ENCODE measurements at regions not wholly inside any gene's neighbourhood (a gene's known extent, or its start where the extent isn't known, plus 50 kb on each side); places are given as distances from the start of the nearest gene placed in this dataset.

DNA sequence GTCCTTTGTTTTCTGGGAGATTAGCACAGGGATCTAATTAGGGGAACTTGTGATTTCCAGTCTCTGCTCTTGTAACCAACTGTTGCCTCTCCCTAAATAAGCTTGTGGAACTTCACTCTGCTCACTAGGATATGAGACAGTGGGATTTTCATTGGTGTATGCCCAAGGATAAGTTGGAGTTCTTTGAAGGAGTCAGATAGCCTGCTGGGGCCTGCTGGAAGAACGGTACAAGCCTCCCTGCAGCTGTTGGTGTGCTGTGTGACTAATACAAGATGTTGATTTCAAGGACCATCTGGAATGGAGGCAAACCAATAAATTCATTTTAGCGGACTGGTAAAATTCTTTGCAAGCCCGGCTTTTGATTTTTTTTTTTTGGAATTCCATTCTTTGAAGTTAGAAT lies 167.0 kb downstream of the AASDH start:
- TF ChIP-seq, protein P1, sequence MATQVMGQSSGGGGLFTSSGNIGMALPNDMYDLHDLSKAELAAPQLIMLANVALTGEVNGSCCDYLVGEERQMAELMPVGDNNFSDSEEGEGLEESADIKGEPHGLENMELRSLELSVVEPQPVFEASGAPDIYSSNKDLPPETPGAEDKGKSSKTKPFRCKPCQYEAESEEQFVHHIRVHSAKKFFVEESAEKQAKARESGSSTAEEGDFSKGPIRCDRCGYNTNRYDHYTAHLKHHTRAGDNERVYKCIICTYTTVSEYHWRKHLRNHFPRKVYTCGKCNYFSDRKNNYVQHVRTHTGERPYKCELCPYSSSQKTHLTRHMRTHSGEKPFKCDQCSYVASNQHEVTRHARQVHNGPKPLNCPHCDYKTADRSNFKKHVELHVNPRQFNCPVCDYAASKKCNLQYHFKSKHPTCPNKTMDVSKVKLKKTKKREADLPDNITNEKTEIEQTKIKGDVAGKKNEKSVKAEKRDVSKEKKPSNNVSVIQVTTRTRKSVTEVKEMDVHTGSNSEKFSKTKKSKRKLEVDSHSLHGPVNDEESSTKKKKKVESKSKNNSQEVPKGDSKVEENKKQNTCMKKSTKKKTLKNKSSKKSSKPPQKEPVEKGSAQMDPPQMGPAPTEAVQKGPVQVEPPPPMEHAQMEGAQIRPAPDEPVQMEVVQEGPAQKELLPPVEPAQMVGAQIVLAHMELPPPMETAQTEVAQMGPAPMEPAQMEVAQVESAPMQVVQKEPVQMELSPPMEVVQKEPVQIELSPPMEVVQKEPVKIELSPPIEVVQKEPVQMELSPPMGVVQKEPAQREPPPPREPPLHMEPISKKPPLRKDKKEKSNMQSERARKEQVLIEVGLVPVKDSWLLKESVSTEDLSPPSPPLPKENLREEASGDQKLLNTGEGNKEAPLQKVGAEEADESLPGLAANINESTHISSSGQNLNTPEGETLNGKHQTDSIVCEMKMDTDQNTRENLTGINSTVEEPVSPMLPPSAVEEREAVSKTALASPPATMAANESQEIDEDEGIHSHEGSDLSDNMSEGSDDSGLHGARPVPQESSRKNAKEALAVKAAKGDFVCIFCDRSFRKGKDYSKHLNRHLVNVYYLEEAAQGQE (IDR thresholded peaks at IDR 0.05; ENCODE audit: insufficient read depth in 1 of 2, low read depth in 2 of 2, low read length in 2 of 2) = no peak
- TF ChIP-seq FOXP2 (optimal IDR thresholded peaks at IDR 0.05; ENCODE audit: borderline replicate concordance, extremely low read depth, extremely low read length, insufficient read depth) = no peak
- TF ChIP-seq TAF1 (IDR thresholded peaks at IDR 0.05; ENCODE audit: borderline replicate concordance, insufficient read depth, low read length) = no peak
- no peak for TF ChIP-seq SIN3A (IDR thresholded peaks at IDR 0.05; ENCODE audit: borderline replicate concordance, insufficient read depth, low read length)
- no peak for TF ChIP-seq POLR2AphosphoS5 (IDR thresholded peaks at IDR 0.05; ENCODE audit: low read depth, low read length)

DNA sequence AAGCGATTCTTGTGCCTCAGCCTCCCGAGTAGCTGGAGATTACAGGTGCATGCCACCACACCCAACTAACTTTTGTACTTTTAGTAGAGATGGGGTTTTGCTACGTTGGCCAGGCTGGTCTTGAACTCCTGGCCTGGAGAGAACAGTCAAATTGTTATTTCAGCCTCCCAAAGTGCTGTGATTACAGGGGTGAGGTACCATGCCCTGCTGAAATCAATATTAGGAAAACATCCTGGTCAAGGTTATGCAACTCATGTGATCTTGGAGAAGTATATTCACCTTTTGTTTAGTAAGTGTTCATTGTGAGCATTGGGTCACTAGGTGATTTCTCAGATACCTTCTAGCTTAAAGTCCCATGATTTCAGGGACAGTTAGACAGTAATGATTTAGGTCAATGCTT lies 167.8 kb downstream of the AASDH start:
- TF ChIP-seq SIN3A (IDR thresholded peaks at IDR 0.05; ENCODE audit: borderline replicate concordance, insufficient read depth, low read length) = no peak
- no peak for TF ChIP-seq FOXP2 (optimal IDR thresholded peaks at IDR 0.05; ENCODE audit: borderline replicate concordance, extremely low read depth, extremely low read length, insufficient read depth)
- no peak for TF ChIP-seq TAF1 (IDR thresholded peaks at IDR 0.05; ENCODE audit: borderline replicate concordance, insufficient read depth, low read length)
- TF ChIP-seq, protein P1 (IDR thresholded peaks at IDR 0.05; ENCODE audit: insufficient read depth in 1 of 2, low read depth in 2 of 2, low read length in 2 of 2) = no peak
- no peak for TF ChIP-seq POLR2AphosphoS5 (IDR thresholded peaks at IDR 0.05; ENCODE audit: low read depth, low read length)

DNA sequence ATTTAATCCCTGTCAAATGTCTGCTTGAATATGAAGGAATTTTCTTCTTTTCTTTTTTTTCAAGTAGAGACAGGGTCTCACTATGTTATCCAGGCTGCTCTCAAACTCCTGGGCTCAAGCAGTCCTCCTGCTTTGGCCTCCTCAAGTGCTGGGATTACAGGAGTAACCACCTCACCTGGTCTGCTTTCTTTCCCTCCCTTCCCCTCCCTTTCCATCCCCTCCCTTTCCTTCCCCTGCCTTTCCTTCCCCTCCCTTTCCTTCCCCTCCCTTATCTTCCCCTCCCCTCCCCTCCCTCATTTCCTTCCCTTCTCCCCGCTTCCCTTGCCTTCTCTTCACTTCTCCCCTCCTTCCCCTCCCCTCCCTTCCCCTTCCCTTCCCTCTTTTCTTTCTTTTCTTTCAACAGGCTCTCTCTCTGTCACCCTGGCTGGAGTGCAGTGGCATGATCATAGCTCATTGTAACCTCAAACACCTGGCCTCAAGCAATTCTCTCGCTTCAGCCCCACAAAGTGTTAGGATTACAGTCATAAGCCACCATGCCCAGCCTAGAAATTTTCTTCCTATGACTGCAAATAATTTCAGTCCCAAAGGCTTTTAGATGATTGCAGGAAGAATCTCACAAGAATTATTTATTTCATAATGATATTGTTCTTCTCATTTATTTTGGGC lies 168.9 kb downstream of the AASDH start:
- TF ChIP-seq TAF1 (IDR thresholded peaks at IDR 0.05; ENCODE audit: borderline replicate concordance, insufficient read depth, low read length) = no peak
- no peak for TF ChIP-seq FOXP2 (optimal IDR thresholded peaks at IDR 0.05; ENCODE audit: borderline replicate concordance, extremely low read depth, extremely low read length, insufficient read depth)
- TF ChIP-seq, protein P1 (IDR thresholded peaks at IDR 0.05; ENCODE audit: insufficient read depth in 1 of 2, low read depth in 2 of 2, low read length in 2 of 2) = no peak
- no peak for TF ChIP-seq SIN3A (IDR thresholded peaks at IDR 0.05; ENCODE audit: borderline replicate concordance, insufficient read depth, low read length)
- no peak for TF ChIP-seq POLR2AphosphoS5 (IDR thresholded peaks at IDR 0.05; ENCODE audit: low read depth, low read length)

DNA sequence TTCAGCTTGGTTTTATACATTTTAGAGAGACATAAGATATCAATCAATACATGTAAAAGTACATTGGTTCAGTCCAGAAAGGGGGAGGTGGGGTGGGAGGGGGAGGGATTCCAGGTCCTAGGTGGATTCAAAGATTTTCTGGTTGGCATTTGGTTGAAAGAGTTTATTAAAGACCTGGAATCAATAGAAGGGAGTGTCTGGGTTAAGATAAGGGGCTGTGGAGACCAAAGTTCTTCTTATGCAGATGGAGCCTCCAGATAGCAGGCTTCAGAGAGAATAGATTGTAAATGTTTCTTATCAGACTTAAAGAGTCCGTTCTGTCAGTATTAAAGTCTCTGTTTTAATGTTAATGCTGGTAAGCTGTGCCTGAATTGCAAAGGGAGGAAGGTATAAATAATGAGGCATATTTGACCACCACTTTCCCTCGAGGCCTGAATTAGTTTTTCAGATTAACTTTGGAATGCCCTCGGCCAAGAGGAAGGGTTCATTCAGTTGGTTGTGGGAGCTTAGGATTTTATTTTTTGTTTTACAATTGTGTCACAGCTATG lies 169.9 kb downstream of the AASDH start:
- TF ChIP-seq POLR2AphosphoS5 (IDR thresholded peaks at IDR 0.05; ENCODE audit: low read depth, low read length) (no peak), SIN3A (IDR thresholded peaks at IDR 0.05; ENCODE audit: borderline replicate concordance, insufficient read depth, low read length) (no peak), TAF1 (IDR thresholded peaks at IDR 0.05; ENCODE audit: borderline replicate concordance, insufficient read depth, low read length) (no peak), FOXP2 (optimal IDR thresholded peaks at IDR 0.05; ENCODE audit: borderline replicate concordance, extremely low read depth, extremely low read length, insufficient read depth) (no peak)
- TF ChIP-seq, protein P1 (IDR thresholded peaks at IDR 0.05; ENCODE audit: insufficient read depth in 1 of 2, low read depth in 2 of 2, low read length in 2 of 2) = no peak
